GM10248 (cell line): ENCODE measurements at regions not wholly inside any gene's neighbourhood (a gene's known extent, or its start where the extent isn't known, plus 50 kb on each side); places are given as distances from the start of the nearest gene placed in this dataset.

ENCODE experiments used
- CTCF ChIA-PET: fragments of 300-600 bp; sonication (Branson Sonifier 250); formaldehyde crosslinking; extraction: SDS; loops from one replicate; lab custom pipeline; 2021; ENCODE audit warnings: antibody characterized with exemption; lab: Yijun Ruan, JAX
- POLR2A ChIA-PET: fragments of 350-650 bp; sonication (Branson Sonifier 250); formaldehyde crosslinking; extraction: SDS; loops from one replicate; lab custom pipeline; 2020; ENCODE audit warnings: antibody characterized with exemption; lab: Yijun Ruan, JAX
- DNase-seq: peaks from one replicate; pipeline ENCODE4 v3.0.0; 2012; ENCODE audit errors: extremely low spot score
- CTCF ChIP-seq: IDR thresholded peaks from 2 replicates; pipeline ENCODE4 v1.5.1; 2012; ENCODE audit warnings: mild to moderate bottlenecking, low read depth; ENCODE audit errors: extremely low read depth, missing control alignments, control extremely low read depth

- TF ChIP-seq CTCF = no peak
- POLR2A ChIA-PET = no interaction called here
- no peak for DNase-seq
- CTCF ChIA-PET = no interaction called here
Observed at GRCh38 chr1:207228987-207229386, 92.5 kb upstream of the CD55 start.

GRCh38 chr1:207230441-207230840 lies 91.0 kb upstream of the CD55 start:
- POLR2A ChIA-PET = no interaction called here
- CTCF ChIA-PET = no interaction called here
- TF ChIP-seq CTCF = no peak
- DNase-seq = no peak

- DNase-seq = no peak
- TF ChIP-seq CTCF = no peak
- ChIA-PET CTCF (interaction anchor here (1.6 kb wide), 1 partner anchor 61 kb away, joined by 3 read pairs; no protein-coding TSS in a partner anchor), POLR2A (no interaction called here)
Observed at GRCh38 chr1:207234690-207235089, 86.8 kb upstream of the CD55 start.

GRCh38 chr1:207239874-207240273 lies 81.6 kb upstream of the CD55 start:
- TF ChIP-seq CTCF = no peak
- ChIA-PET CTCF (interaction anchor here (1.5 kb wide), 1 partner anchor 155 kb away, joined by 3 read pairs; no protein-coding TSS in a partner anchor), POLR2A (no interaction called here)
- no peak for DNase-seq

GRCh38 chr1:207240325-207241101 lies 81.0 kb upstream of the CD55 start:
- ChIA-PET POLR2A (no interaction called here), CTCF (no interaction called here)
- TF ChIP-seq CTCF = no peak

GRCh38 chr1:207241164-207241934 lies 80.1 kb upstream of the CD55 start:
- ChIA-PET CTCF (no interaction called here), POLR2A (no interaction called here)
- no peak for TF ChIP-seq CTCF
- no peak for DNase-seq

More at GRCh38 chr1:207240325-207241101, 81.0 kb upstream of the CD55 start:
- no peak for DNase-seq
